Left ventricle myocardium inferior (tissue), 1 donor: ENCODE measurements at regions not wholly inside any gene's neighbourhood (a gene's known extent, or its start where the extent isn't known, plus 50 kb on each side); places are given as distances from the start of the nearest gene placed in this dataset.
"Not testable (repeated sequence)": the region's sequence is repeated elsewhere in the genome, so short reads cannot be mapped to it uniquely, and the experiment has no call there.

Experiments used
- DNase-seq: peaks from one replicate; pipeline ENCODE4 v3.0.0-alpha.2; 2020
- H3K27ac ChIP-seq: fragments of 200-600 bp; replicated peaks from 2 replicates; pipeline ENCODE4 v1.8.0; 2021
- H3K27me3 ChIP-seq: fragments of 200-600 bp; 2 replicates; pipeline ENCODE4 v1.8.0; 2021; ENCODE audit warnings: low read depth
- H3K36me3 ChIP-seq: fragments of 200-600 bp; 2 replicates; pipeline ENCODE4 v1.8.0; 2021
- H3K4me1 ChIP-seq: fragments of 200-600 bp; 2 replicates; pipeline ENCODE4 v1.8.0; 2021
- H3K4me3 ChIP-seq: fragments of 200-600 bp; 2 replicates; pipeline ENCODE4 v1.8.0; 2021; ENCODE audit warnings: mild to moderate bottlenecking, moderate library complexity
- H3K9me3 ChIP-seq: fragments of 200-600 bp; replicated peaks from 2 replicates; pipeline ENCODE4 v1.8.0; 2021
- intact Hi-C: fragments of 100-400 bp; cut with micrococcal nuclease; formaldehyde crosslinking; loops from one replicate; pipeline ENCODE4 v1.11.0; 2022
- TF ChIP-seq, protein P1 (sequence below): fragments of 200-600 bp; IDR thresholded peaks from 2 replicates; pipeline ENCODE4 v1.8.0; 2021; ENCODE audit warnings: antibody characterized with exemption, mild to moderate bottlenecking, borderline replicate concordance
- donor health status: DM: no; HTN: yes; CAD: no; lungs with severe emphysema.

DNA sequence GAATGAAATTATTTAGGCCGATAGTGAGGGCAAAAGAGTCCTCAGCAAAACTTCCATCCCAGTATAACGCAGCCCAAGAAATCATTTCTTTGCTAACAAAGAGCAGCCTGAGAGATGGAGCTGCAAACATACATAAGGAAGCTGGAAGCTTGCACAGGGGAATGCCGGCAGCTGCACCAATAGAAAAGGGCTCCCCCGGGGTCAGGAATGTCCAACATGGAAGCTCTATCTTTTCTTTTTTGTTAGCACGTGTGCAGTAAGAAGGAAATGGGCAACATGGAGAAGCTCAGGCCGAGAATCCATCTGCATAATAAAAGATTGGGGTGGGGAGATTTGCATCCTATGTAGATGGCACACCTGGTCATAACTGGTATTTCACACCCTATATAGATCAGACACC, 1363.5 kb upstream of the PCDH20 start:
- Histone ChIP-seq H3K9me3 (no peaks in the 10 kb centered on the region), H3K36me3 (no peaks in the 10 kb centered on the region), H3K27ac (no peak overlapping the region), H3K27me3 (no peaks in the 10 kb centered on the region), H3K4me1 (no peaks in the 10 kb centered on the region), H3K4me3 (no peak overlapping the region)
- intact Hi-C loops, result no loop called here
- DNase-seq, result no peak
- TF ChIP-seq, protein P1, sequence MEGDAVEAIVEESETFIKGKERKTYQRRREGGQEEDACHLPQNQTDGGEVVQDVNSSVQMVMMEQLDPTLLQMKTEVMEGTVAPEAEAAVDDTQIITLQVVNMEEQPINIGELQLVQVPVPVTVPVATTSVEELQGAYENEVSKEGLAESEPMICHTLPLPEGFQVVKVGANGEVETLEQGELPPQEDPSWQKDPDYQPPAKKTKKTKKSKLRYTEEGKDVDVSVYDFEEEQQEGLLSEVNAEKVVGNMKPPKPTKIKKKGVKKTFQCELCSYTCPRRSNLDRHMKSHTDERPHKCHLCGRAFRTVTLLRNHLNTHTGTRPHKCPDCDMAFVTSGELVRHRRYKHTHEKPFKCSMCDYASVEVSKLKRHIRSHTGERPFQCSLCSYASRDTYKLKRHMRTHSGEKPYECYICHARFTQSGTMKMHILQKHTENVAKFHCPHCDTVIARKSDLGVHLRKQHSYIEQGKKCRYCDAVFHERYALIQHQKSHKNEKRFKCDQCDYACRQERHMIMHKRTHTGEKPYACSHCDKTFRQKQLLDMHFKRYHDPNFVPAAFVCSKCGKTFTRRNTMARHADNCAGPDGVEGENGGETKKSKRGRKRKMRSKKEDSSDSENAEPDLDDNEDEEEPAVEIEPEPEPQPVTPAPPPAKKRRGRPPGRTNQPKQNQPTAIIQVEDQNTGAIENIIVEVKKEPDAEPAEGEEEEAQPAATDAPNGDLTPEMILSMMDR, result no peak

DNA sequence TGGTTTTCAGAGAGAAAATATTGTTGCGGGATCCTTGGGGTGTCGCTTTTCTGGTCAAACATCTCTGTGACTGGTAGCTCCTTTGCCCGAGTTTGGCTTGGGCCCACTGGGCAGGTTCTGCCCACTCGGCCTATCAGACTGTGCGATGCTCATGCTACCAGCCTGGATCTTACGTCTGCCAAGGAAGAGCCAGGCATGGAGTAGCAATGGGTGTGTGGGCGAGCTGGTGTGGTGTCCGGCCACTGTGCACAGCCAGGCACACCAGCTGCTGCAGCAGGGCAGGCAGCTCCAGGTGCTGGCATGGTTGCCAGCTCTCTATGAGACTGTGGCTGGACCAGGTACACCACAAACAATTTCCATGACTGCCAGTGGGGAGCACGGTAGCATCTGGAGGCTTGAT, 1351.8 kb upstream of the PCDH20 start:
- DNase-seq, result no peak
- TF ChIP-seq, protein P1, result no peak
- no peak overlapping the region for H3K4me3 ChIP-seq
- no peak overlapping the region for H3K27ac ChIP-seq
- H3K9me3 ChIP-seq, result no peaks in the 10 kb centered on the region
- no peaks in the 10 kb centered on the region for H3K4me1 ChIP-seq
- no peaks in the 10 kb centered on the region for H3K36me3 ChIP-seq
- intact Hi-C loops, result no loop called here
- no peaks in the 10 kb centered on the region for H3K27me3 ChIP-seq

DNA sequence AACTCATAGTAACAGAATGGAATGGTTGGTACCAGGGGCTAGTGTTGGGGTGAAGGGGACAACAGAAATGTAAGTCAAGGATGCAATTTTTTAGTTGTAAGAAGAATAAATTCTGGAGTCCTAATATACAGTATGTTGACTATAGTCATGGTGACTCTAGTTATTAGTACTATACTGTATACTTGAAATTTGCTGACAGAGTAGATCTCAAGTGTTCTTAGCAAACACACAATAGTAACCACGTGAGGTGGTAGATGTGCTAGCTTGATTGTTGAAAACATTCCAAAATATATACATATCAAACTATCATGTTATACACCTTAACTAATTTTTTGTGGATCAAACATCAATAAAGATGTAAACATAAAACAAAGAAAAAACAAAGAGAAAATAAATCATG, 1345.1 kb upstream of the PCDH20 start:
- peaks cover 18% of the 10 kb centered on the region for H3K9me3 ChIP-seq
- no peaks in the 10 kb centered on the region for H3K27me3 ChIP-seq
- no peak overlapping the region for H3K27ac ChIP-seq
- TF ChIP-seq, protein P1, result no peak
- no peak for DNase-seq
- intact Hi-C loops, result no loop called here
- H3K4me1 ChIP-seq, result no peaks in the 10 kb centered on the region
- H3K36me3 ChIP-seq, result no peaks in the 10 kb centered on the region
- H3K4me3 ChIP-seq, result no peak overlapping the region

DNA sequence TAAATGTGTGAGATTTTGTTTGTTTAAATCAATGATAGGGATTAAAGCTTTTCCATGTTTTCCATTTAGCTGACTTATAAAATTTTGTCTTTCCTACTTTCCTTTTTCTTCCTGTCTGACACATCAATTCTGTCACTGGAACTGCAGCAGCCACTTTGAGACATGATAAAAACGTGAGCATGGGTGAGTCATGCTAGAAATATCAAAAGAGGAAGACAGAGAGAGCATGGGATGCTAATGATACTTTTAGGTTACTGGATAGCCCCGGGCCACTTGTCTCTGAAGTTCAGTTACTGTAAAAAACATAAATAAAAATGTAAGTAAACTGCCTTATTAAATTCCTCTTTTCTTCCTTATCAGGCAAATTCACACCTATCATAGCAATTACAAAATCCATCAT, 1332.0 kb upstream of the PCDH20 start:
- H3K27me3 ChIP-seq, result no peaks in the 10 kb centered on the region
- H3K27ac ChIP-seq, result no peak overlapping the region
- H3K4me1 ChIP-seq, result no peaks in the 10 kb centered on the region
- H3K36me3 ChIP-seq, result no peaks in the 10 kb centered on the region
- DNase-seq, result no peak
- H3K9me3 ChIP-seq, result peaks cover 8% of the 10 kb centered on the region
- H3K4me3 ChIP-seq, result no peak overlapping the region
- intact Hi-C loops, result no loop called here
- TF ChIP-seq, protein P1, result no peak

DNA sequence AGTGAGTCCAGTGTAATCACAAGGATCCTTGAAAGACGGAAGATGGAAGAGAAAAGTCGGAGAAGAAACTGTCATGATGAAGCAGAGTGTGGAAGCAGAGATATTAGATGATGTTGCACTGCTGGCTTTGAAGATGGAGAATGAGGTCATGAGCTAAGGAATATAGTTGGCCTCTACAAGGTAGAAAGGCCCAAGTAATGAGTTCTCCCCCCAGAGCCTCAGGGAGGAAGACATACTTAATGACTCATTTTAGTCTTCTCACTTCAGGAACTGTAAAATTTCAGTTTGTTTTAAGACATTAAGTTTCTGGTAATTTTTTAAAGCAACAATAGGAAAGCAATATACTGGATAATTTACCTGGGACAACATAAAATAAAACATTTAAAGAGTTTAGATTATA, 1331.5 kb upstream of the PCDH20 start:
- TF ChIP-seq, protein P1, result no peak
- Histone ChIP-seq H3K27ac (no peak overlapping the region), H3K4me3 (no peak overlapping the region), H3K4me1 (no peaks in the 10 kb centered on the region), H3K27me3 (no peaks in the 10 kb centered on the region), H3K9me3 (peaks cover 8% of the 10 kb centered on the region), H3K36me3 (no peaks in the 10 kb centered on the region)
- DNase-seq, result no peak
- intact Hi-C loops, result no loop called here

DNA sequence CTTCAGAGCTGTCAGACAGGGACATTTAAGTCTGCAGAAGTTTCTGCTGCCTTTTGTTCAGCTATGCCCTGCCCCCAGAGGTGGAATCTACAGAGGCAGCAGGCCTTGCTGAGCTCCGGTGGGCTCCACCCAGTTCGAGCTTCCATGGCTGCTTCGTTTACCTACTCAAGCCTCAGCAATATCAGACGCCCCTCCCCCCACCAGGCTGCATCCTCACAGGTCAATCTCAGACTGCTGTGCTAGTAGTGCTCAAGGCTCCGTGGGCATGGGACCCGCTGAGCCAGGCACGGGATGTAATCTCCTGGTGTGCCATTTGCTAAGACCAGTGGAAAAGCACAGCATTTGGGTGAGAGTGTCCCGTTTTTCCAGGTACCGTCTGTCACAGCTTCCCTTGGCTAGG, 1314.1 kb upstream of the PCDH20 start:
- H3K27me3 ChIP-seq, H3K4me1 ChIP-seq, H3K36me3 ChIP-seq, intact Hi-C loops, DNase-seq, H3K4me3 ChIP-seq, H3K27ac ChIP-seq: not testable (repeated sequence)
- H3K9me3 ChIP-seq, result peaks cover 40% of the 10 kb centered on the region
